ENCODE measurements at regions not wholly inside any gene's neighbourhood (a gene's known extent, or its start where the extent isn't known, plus 50 kb on each side); places are given as distances from the start of the nearest gene placed in this dataset.
"Not testable (repeated sequence)": the region's sequence is repeated elsewhere in the genome, so short reads cannot be mapped to it uniquely, and the experiment has no call there.

DNA sequence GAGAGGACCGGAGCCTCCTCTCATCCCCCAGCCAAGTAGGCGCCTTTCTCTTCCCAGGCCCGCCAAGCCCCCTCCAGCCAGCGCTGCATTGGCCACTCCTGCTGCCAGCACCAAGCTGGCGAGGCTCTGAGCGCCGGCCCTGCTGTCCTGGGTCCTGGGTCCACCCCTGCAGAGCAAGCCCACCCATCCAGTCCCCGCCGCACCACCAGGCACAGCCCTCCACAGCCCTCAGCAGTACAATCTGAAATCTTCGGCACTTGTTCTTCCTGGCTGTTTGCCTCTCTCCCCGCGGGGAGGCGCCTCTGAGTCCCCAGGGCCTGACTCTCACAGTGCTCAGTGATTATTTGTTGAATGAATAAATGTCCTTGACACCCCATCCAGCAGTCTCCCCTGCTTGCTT is 236.4 kb upstream of the SGCG start:
- no peak for DNase-seq
- H3K36me3 ChIP-seq (replicated peaks; ENCODE audit: control insufficient read depth, insufficient read depth, low read length) = no peaks in the 10 kb centered on the region
- no peaks in the 10 kb centered on the region for H3K27me3 ChIP-seq (ENCODE audit: control insufficient read depth, insufficient read depth, low read length)
- no peak overlapping the region for H3K4me3 ChIP-seq (ENCODE audit: insufficient read depth, low read depth, low read length)

DNA sequence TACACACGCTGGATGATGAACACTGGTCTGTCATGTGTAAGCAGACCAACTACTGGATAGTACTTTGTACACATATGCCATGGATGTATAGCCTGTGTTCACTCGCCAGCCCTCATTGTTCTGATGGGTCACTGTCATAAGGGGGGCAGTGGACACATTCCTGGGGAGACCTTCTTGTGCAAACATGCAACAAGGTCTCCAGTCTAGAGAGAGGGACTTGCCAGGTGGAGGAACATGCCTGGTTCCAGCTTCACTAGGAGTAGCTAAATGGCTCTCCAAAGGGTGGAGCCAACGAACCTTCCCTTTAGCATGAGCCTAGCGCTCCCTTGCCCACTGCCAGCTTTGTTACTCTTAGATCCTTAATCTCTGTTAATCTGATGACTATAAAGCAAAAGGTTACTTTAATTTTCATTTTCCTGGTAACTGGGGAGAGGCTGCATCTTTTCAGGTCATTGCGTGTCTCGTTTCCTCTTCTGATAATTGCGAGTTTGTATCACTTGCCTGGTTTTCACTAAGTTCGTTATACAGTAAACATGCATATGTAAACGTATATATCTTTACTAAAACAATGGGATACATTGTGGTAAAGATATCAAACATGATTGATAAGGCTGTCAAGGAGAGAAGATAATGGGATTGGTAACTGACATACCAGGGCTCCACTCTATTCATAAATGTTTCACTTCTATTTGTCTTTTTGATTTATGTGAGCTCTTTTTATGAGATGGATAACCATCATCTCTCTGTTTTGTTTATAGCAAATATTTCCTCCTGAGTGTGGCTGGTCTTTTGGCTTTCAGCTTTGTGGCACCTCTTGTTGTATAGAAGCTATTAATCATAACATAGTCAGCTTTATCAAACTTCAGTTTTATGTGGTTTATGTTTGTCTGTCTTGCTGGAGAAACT is 235.2 kb upstream of the SGCG start:
- Histone ChIP-seq H3K36me3 (replicated peaks; ENCODE audit: control insufficient read depth, insufficient read depth, low read length) (no peaks in the 10 kb centered on the region), H3K4me3 (ENCODE audit: insufficient read depth, low read depth, low read length) (no peak overlapping the region), H3K27me3 (ENCODE audit: control insufficient read depth, insufficient read depth, low read length) (no peaks in the 10 kb centered on the region)
- no peak for DNase-seq

DNA sequence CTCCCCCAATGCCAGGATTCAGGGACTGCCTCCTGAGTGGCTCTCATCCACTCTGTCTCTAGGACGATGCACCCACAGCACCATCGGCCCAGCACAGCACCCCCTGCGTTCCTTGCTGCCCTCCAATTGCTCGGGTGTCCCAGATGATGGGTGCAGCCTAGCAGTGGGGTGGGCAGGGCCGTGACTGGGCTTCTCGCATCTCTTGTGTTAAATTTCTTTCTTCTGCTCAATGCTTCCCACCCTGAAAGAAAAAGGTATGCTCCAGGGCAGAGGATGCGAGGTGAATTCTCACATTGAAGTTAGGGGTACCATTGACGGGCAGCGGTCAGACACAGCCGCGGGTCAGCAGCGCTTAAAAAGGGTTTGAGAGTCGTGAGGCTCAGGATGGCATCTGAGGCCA is 232.4 kb upstream of the SGCG start:
- Histone ChIP-seq H3K36me3 (replicated peaks; ENCODE audit: control insufficient read depth, insufficient read depth, low read length) (no peaks in the 10 kb centered on the region), H3K4me3 (ENCODE audit: insufficient read depth, low read depth, low read length) (no peak overlapping the region), H3K27me3 (ENCODE audit: control insufficient read depth, insufficient read depth, low read length) (no peaks in the 10 kb centered on the region)
- no peak for DNase-seq

DNA sequence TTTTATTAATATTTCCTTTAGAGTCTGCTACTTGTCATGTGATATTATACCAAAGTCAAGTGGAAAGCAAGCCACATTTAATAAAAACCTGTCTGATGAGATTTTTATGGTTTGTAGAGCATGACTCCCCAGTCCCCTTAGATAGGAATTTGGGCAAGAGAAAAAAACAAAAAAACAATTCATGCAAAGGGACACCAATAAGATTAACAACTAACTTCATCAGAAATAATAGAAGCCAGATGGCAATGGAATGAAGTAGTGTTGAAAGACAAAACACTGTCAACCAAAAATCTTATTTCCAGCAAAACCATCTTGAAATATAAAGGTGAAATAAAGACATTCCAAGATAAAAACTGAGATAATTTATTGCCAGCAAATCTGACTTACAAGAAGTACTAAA is 228.8 kb upstream of the SGCG start:
- H3K4me3 ChIP-seq (ENCODE audit: insufficient read depth, low read depth, low read length) = not testable (repeated sequence)

GRCh38 chr13:22955147-22955546 is 225.6 kb upstream of the SGCG start:
- not testable (repeated sequence) for DNase-seq; H3K36me3 ChIP-seq (replicated peaks; ENCODE audit: control insufficient read depth, insufficient read depth, low read length)

More for the DNA sequence above, 228.8 kb upstream of the SGCG start:
- not testable (repeated sequence) for DNase-seq; H3K27me3 ChIP-seq (ENCODE audit: control insufficient read depth, insufficient read depth, low read length); H3K36me3 ChIP-seq (replicated peaks; ENCODE audit: control insufficient read depth, insufficient read depth, low read length)

GRCh38 chr13:22956456-22957115 is 224.2 kb upstream of the SGCG start:
- peak; percentile 16 for DNase-seq
- H3K4me3 ChIP-seq (ENCODE audit: insufficient read depth, low read depth, low read length); H3K36me3 ChIP-seq (replicated peaks; ENCODE audit: control insufficient read depth, insufficient read depth, low read length); H3K27me3 ChIP-seq (ENCODE audit: control insufficient read depth, insufficient read depth, low read length): not testable (repeated sequence)

More at GRCh38 chr13:22955147-22955546, 225.6 kb upstream of the SGCG start:
- not testable (repeated sequence) for H3K4me3 ChIP-seq (ENCODE audit: insufficient read depth, low read depth, low read length); H3K27me3 ChIP-seq (ENCODE audit: control insufficient read depth, insufficient read depth, low read length)

DNA sequence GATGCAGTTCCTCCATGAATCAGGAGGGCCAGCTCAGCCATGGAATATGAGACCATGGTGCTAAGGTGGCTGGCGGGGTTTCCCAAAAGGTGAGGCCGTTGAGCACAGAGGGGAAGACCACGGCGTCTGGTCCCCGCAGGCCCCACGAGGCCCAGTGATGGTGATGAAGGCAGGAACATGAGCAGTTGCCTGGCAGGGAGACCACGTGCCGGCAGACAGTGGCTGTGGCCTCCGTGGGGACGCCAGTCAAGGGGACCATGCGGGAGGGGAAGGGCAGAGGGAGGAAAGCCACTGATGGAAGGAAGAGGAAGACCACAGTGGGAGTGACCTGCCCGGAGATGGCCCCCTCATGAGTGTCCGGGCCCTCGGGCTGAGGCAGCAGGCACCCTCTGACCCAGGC is 220.9 kb upstream of the SGCG start:
- not testable (repeated sequence) for DNase-seq; H3K27me3 ChIP-seq (ENCODE audit: control insufficient read depth, insufficient read depth, low read length); H3K4me3 ChIP-seq (ENCODE audit: insufficient read depth, low read depth, low read length); H3K36me3 ChIP-seq (replicated peaks; ENCODE audit: control insufficient read depth, insufficient read depth, low read length)

- Histone ChIP-seq H3K27me3 (ENCODE audit: control insufficient read depth, insufficient read depth, low read length) (no peaks in the 10 kb centered on the region), H3K4me3 (ENCODE audit: insufficient read depth, low read depth, low read length) (no peak overlapping the region), H3K36me3 (replicated peaks; ENCODE audit: control insufficient read depth, insufficient read depth, low read length) (no peaks in the 10 kb centered on the region)
- DNase-seq = peak; percentile 20
These were observed 220.0 kb upstream of the SGCG start for GRCh38 chr13:22960827-22961226.

- not testable (repeated sequence) for H3K36me3 ChIP-seq (replicated peaks; ENCODE audit: control insufficient read depth, insufficient read depth, low read length); H3K27me3 ChIP-seq (ENCODE audit: control insufficient read depth, insufficient read depth, low read length); DNase-seq; H3K4me3 ChIP-seq (ENCODE audit: insufficient read depth, low read depth, low read length)
These were observed 219.4 kb upstream of the SGCG start for GRCh38 chr13:22961342-22961741.

DNA sequence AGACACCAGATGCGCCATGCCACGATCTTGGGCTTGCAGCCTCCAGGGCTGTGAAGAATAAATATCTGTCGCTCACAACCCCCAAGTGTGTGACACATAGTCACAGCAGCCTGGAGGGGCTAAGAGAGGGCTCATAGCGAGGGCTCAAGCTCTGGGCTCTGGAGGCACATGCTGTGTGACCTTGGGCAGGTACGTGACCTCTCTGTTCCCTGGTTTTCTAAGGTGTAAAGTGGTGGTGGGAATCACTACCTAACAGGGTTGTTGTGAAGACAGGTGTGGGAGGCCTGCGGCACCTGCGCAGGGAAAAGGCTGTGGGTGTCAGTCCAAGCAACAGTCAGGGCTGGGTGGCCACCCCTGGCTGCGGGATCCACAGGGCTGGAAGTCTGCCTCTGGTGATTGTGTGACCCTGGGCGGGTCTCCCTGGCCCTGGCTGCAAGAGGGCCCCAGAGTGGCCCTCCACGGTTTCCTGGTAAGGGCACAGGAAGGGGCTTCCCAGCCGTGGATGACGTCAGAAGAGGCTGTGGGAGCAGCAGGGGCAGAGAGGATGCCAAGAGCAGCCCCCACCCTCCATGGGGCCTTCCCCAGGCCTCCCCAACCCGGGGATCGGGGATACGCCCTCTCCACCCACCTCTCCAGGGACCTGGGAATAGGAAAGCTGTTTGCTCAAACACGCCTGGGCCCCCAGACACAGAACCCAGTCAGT is 218.8 kb upstream of the SGCG start:
- Histone ChIP-seq H3K4me3 (ENCODE audit: insufficient read depth, low read depth, low read length) (no peak overlapping the region), H3K27me3 (ENCODE audit: control insufficient read depth, insufficient read depth, low read length) (no peaks in the 10 kb centered on the region), H3K36me3 (replicated peaks; ENCODE audit: control insufficient read depth, insufficient read depth, low read length) (no peaks in the 10 kb centered on the region)
- DNase-seq = peak; percentile 22

DNA sequence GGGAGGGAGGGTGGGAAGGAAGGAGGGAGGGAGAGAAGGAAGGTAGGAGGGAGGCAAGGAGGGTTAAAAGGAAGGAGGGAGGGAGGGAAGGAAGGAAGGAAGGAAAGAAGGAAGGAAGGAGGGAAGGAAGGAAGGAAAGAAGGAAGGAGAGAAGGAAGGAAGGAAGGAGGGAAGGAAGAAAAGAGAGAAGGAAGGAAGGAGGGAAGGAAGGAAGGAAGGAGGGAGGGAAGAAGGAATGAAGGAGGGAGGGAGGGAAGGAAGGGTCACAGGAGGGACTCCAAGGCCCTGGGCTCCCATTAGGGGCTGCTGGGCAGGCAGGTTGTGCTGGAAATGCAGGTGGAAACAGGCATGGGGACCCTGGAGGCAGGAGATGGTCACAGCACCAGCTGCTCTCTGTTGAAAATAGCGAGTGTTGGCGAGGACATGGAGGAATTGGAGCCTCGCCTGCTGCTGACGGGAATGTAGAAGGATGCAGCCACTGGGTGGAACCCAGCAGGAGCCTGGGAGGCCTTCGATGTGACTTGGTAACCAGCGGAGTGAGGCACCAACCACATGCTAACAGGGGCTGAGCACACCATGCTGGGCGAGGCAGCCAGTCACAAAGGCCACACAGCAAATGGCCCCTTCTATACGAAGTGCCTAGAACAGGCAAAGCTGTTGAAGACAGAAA is 217.3 kb upstream of the SGCG start:
- H3K27me3 ChIP-seq (ENCODE audit: control insufficient read depth, insufficient read depth, low read length); H3K36me3 ChIP-seq (replicated peaks; ENCODE audit: control insufficient read depth, insufficient read depth, low read length); H3K4me3 ChIP-seq (ENCODE audit: insufficient read depth, low read depth, low read length): not testable (repeated sequence)
- DNase-seq = peak; percentile 40

- H3K36me3 ChIP-seq (replicated peaks; ENCODE audit: control insufficient read depth, insufficient read depth, low read length) = no peaks in the 10 kb centered on the region
- peak; percentile 33 for DNase-seq
- H3K4me3 ChIP-seq (ENCODE audit: insufficient read depth, low read depth, low read length) = no peak overlapping the region
- no peaks in the 10 kb centered on the region for H3K27me3 ChIP-seq (ENCODE audit: control insufficient read depth, insufficient read depth, low read length)
These were observed 216.4 kb upstream of the SGCG start for GRCh38 chr13:22964245-22964966.

GRCh38 chr13:22965011-22965857 is 215.5 kb upstream of the SGCG start:
- DNase-seq = peak; percentile 44
- H3K27me3 ChIP-seq (ENCODE audit: control insufficient read depth, insufficient read depth, low read length); H3K36me3 ChIP-seq (replicated peaks; ENCODE audit: control insufficient read depth, insufficient read depth, low read length); H3K4me3 ChIP-seq (ENCODE audit: insufficient read depth, low read depth, low read length): not testable (repeated sequence)
